ENCODE measurements at regions not wholly inside any gene's neighbourhood (a gene's known extent, or its start where the extent isn't known, plus 50 kb on each side); places are given as distances from the start of the nearest gene placed in this dataset.
"Not testable (repeated sequence)": the region's sequence is repeated elsewhere in the genome, so short reads cannot be mapped to it uniquely, and the experiment has no call there.

DNA sequence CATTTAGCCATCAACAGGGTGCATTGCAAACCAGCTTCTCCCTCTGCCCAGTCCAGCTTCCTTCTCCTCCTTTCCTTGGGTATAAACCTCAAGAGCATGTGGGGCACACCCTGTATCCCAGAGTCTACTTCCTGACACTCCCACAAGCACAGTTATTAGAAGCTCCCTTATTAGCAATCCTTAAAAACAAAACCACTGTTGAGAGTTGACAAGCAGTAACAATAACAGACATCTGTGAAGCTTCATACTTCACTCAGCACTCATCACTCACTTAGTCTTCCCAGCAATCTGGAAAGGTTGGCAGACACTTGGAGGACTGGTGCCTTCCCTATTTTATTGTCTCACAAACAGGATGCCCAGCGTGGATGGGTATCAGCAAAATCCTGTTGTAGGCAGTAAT is 155.5 kb upstream of the PROK2 start:
- DNase-seq: no peak

DNA sequence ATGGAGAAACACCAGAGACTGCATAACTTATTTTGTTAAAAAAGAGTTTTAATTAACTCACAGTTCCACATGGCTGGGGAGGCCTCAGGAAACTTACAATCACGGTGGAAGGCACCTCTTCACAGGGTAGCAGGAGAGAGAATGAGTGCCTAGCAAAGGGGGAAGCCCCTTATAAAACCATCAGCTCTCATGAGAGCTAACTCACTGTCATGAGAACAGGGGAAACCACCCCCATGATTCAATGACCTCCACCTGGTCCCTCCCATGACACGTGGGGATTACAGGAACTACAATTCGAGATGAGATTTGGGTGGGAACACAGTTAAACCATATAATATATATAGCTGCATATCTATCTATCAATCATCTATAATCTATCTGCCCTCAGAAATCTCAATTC is 153.1 kb upstream of the PROK2 start:
- not testable (repeated sequence) for DNase-seq

DNA sequence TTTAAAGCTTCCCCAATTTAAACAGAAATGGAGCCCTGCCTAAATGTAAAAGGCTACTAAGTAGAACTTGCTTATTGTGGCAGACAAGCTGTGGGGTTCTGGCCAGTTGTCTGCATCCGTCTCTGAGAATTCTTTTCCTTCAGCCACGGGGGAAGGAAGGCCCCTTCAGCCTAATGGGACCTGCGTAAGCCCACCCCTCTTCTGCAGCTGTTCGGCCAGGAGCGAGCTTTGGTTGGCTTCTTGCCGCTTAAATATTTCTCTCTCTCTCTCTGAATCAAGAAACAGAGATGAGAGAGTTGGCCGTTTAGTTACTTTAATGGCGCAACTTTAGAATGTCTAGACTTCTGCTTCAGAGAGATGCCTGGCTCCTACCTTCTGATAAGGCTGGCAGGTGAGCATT is 151.7 kb upstream of the PROK2 start:
- no peak for DNase-seq

DNA sequence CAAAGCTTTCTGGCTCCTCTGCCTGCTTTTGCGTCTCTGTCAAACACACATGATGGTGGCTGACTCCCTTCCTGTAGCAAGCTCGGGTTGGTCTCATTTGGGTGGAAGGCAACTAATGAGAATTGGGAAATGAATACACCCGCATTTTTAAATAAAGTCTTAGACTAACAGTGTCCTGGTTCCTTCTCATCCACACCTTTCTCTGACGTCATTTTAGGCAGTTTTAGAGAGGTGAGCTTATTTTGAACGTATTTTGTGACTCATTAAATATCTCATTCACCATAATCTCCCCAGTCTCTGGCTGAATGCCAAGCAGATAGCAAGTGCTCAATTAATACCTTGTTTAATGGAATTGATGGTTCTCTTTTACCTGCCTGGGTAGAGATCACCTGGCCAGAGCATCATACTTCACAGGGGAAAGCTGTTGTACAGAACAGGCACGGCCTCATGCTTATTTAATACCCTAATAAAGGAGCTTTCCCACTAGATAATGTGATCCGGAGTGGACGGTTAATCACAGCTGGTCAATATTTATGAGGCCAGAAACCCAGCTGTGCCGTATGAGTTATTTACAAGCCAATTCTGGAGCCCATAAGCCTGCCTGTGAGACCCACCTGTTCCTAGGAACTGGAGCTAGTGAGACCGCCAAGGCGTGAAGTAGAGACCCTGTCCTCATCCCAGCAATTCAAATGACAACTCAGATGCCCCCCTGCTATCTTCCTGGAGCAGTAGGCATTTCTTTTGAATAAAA is 149.7 kb upstream of the PROK2 start:
- no peak for DNase-seq

GRCh38 chr3:71931922-71932321 is 147.0 kb upstream of the PROK2 start:
- DNase-seq: no peak

- peak; percentile 57 for DNase-seq
These were observed 145.4 kb upstream of the PROK2 start for GRCh38 chr3:71930056-71930991.

GRCh38 chr3:71928212-71928611 is 143.3 kb upstream of the PROK2 start:
- DNase-seq: no peak

- DNase-seq: no peak
These were observed 142.6 kb upstream of the PROK2 start for GRCh38 chr3:71927505-71928066.

DNA sequence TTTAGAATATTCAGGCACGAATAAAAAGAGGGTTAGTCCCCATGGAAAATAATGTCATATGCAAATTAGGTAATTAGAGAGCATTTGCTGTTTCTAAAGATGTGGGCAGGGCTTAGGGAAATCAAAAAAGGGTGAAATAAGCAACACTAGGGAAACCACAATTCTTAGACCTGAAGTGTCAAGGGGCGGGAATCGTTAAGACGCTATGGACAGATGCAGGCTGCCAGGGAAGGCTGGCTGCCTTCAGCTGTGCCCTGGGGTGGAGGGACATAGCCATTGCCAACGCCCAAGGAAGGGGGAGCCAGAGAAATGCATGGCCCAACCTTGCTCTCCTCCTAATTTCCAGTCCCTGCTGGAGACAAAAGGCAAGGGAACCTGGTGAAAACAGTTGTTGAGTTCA is 141.7 kb upstream of the PROK2 start:
- no peak for DNase-seq

- peak; percentile 4 for DNase-seq
These were observed 141.3 kb upstream of the PROK2 start for GRCh38 chr3:71926262-71926600.

- not testable (repeated sequence) for DNase-seq
These were observed 140.7 kb upstream of the PROK2 start for GRCh38 chr3:71925511-71926261.

DNA sequence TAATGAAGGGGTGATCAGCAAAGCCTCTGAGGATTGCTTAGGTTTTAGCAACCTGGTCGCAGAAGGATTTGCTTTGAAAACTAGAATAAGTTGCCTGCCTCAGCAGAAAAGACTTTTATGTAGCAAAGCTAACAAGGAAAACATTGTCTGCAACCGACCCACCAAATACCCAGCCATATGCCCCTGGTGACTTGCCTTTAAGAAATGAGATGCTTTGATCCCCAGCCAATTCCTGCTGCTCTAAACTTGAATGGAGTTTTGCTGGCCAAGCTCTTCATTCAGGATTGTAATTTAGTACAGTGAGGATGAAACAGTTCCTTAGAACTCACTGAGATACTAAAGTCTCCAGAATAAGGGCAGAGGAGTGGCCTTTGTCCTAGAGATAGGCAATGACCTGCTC is 139.8 kb upstream of the PROK2 start:
- DNase-seq: no peak

DNA sequence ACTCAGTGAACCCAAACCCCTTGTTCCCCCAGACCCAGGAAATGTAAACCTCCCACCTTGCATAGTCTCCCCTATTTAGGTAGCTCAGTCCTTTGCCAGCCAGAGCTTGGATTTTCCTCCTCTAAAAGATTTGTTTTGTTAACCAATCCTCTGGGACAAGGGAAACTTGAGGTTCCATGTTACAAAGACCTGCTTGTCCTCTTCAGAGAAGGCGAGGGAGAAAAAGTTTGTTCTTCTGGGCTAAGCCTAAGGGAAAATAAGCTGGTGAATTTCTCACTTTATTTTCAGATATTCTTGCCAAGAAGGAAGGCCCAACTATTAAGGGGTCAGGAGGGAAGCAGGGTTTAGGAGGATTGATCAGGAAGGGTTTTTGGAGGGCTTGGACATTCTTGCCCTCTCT is 136.1 kb upstream of the PROK2 start:
- DNase-seq: no peak

- no peak for DNase-seq
These were observed 134.6 kb upstream of the PROK2 start for GRCh38 chr3:71919572-71919971.

- DNase-seq: no peak
These were observed 132.6 kb upstream of the PROK2 start for GRCh38 chr3:71917545-71917944.

GRCh38 chr3:71916747-71917369 is 131.9 kb upstream of the PROK2 start:
- peak; percentile 38 for DNase-seq

DNA sequence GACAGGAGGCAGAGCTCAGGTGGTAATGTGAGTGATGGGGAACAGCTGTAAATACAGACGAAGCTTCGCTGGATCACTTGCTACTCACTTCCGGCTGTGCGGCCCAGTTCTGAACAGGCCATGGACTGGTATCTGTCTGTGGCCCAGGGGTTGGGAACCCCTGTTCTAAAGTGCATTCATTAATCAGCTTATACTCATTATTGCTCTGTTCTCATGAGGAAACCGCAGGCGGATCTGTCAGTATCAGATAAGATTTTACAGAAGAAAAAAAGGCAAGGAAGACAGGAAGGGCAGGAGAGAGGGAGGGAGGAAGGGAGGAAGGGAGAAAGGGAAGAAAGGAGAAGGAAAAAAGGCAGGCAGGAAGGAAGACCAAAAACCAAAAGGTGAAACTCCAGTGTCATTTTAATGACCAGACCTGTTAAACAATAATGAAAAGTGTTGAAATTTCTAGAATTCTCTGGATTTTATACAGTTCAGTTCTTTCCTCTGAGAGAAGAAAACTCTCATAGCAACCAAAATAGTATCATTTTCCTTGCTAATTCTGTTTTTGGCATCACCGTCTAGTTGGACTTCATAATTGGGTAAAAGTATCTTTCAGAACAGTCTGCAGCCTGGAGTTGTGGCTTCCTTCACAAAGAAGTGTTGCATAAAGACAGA is 128.0 kb upstream of the PROK2 start:
- no peak for DNase-seq

- DNase-seq: no peak
These were observed 125.2 kb upstream of the PROK2 start for GRCh38 chr3:71910108-71910507.

DNA sequence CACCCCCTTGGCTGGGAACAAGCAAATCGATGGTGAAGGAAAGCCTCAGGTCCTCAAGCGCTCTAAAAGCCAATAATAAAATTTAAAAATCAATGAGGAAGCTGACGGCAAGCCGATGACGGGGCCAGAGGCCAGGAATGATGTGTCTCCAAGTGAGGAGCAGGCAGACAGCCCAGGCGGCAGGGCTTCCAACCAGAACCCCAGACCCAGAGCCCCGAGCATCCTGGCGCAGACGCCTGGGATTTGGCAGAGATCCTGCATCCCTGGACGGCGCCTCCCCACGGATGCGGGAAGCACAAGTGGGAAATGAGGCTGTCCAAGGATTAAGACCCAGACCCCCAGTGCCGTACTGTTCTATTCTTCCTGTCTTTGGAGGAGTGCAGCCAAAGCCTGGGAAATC is 123.0 kb upstream of the PROK2 start:
- DNase-seq: no peak

DNA sequence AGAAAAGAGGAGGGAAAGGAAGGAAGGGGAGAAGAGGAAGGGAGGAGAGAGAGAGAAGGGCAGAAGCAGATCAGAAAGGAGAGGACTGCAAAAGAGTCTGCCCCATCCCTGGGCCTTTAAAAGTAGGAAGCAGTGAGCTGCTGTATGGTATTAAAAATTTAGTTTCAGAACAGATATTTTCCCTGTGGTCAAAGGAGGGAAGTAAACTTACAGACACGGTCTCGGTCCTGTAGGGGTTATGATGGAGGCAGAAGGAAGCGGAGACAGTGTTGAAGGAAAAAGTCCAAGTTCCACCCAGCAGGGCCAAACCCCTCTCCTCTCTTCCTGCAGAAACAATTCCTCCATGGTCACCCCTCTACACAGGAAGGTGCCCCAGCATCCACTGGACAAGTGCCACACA is 122.0 kb upstream of the PROK2 start:
- DNase-seq: no peak

DNA sequence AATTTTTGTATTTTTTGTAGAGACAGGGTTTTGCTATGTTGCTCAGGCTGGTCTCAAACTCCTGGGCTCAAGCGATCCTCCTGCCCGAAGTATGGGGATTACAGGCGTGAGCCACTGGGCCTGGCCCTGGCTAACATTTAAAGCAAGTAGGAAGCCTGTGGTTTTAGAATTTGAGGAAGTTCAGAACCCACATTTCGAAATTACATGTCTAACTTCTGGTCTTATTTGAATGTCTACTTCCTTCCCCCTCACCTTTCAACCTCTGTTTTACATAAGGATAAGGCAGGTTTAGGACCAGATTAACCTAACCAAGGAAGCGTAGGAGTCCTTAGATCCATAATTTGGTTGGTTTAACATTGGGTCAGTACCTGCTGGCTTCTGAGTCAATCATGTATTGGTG is 120.5 kb upstream of the PROK2 start:
- DNase-seq: no peak

DNA sequence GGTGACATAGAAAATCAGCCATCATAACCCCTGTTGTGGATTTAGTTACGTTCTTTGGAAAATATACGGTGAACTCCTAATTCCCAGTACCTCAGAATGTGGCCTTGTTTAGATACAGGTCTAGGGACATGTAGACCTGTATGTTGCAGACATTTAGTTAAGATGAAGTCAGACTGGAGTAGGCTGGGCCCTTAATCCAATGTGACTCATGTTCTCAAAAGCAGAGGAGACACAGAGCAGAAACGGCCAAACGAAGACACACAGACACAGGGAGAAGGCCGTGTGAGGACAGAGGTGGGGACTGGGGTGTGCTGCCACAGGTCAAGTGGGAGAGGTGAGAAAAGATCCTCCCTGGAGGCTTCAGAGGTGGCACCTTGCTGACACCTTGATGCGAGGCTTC is 119.0 kb upstream of the PROK2 start:
- no peak for DNase-seq
